Smooth muscle cell (in vitro differentiated cells): ENCODE measurements at regions not wholly inside any gene's neighbourhood (a gene's known extent, or its start where the extent isn't known, plus 50 kb on each side); places are given as distances from the start of the nearest gene placed in this dataset.

Experiments
- DNase-seq: peaks from one replicate; lab custom pipeline; 2025; ENCODE audit not compliant: unreplicated experiment; lab: John Stamatoyannopoulos, UW
- H2AFZ ChIP-seq: fragments of 200-600 bp; sonication (generic); 2 replicates; pipeline ENCODE4 v1.6.0; 2016; ENCODE audit warnings: antibody characterized with exemption, low read depth, mild to moderate bottlenecking
- H3F3A ChIP-seq: fragments of 200-600 bp; sonication (generic); 2 replicates; pipeline ENCODE4 v1.6.0; 2017; ENCODE audit warnings: antibody characterized with exemption, low read depth
- H3K27ac ChIP-seq: fragments of 200-600 bp; sonication (generic); 2 replicates; pipeline ENCODE4 v1.5.1; 2016; ENCODE audit warnings: low read depth, mild to moderate bottlenecking
- H3K27me3 ChIP-seq: fragments of 200-600 bp; sonication (generic); 2 replicates; pipeline ENCODE4 v1.6.1; 2016; ENCODE audit warnings: low read depth, mild to moderate bottlenecking
- H3K36me3 ChIP-seq: fragments of 200-600 bp; sonication (generic); 2 replicates; pipeline ENCODE4 v1.5.1; 2016; ENCODE audit warnings: low read depth
- H3K4me1 ChIP-seq: fragments of 200-600 bp; sonication (generic); 2 replicates; pipeline ENCODE4 v1.5.1; 2016; ENCODE audit warnings: low read depth
- H3K4me2 ChIP-seq: fragments of 200-600 bp; sonication (generic); 2 replicates; pipeline ENCODE4 v1.6.0; 2016; ENCODE audit warnings: mild to moderate bottlenecking
- H3K4me3 ChIP-seq: fragments of 200-600 bp; sonication (generic); 2 replicates; pipeline ENCODE4 v1.5.1; 2016; ENCODE audit warnings: mild to moderate bottlenecking
- H3K79me2 ChIP-seq: fragments of 200-600 bp; sonication (generic); 2 replicates; pipeline ENCODE4 v1.6.0; 2016; ENCODE audit warnings: low read depth, mild to moderate bottlenecking
- H3K9ac ChIP-seq: fragments of 200-600 bp; sonication (generic); 2 replicates; pipeline ENCODE4 v1.6.0; 2016; ENCODE audit warnings: low read depth
- H3K9me3 ChIP-seq: fragments of 200-600 bp; sonication (generic); replicated peaks from 2 replicates; pipeline ENCODE4 v1.5.1; 2016; ENCODE audit warnings: low read depth
- H4K20me1 ChIP-seq: fragments of 200-600 bp; sonication (generic); 2 replicates; pipeline ENCODE4 v1.6.0; 2016; ENCODE audit warnings: low read depth
- WGBS: methylation state at CpG from one replicate; pipeline ENCODE4 v1.1.7; 2016; ENCODE audit warnings: low lambda C conversion rate; 5-methylcytosine and 5-hydroxymethylcytosine counted together
- TF ChIP-seq, protein P1 (sequence below): fragments of 200-600 bp; sonication (generic); IDR thresholded peaks from 2 replicates; pipeline ENCODE4 v1.5.1; 2017; ENCODE audit warnings: borderline replicate concordance, mild to moderate bottlenecking, antibody characterized with exemption; ENCODE audit not compliant: insufficient read depth, poor library complexity, severe bottlenecking

DNA sequence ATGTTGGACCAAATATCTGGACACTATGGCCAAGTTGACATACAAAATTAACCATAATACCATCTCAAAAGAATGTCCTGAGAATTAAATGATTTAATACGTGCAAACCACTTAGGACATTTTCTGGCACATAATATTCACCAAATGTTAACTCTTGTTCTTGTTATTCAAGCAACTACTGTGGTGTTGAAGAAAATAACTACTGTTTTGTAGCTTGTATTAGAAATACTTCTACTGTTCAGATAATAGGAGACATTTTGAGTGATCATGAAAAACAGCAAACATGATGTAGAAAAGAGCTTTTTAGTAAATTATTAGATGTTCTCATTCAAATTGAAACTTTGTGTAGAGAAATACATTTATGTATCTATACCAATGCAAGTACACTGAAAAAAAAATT is 140.7 kb upstream of the SMIM31 start:
- Histone ChIP-seq H3K4me3 (no peak overlapping the region), H3K79me2 (no peaks in the 10 kb centered on the region), H3F3A (no peaks in the 10 kb centered on the region), H3K27me3 (no peaks in the 10 kb centered on the region), H3K36me3 (no peaks in the 10 kb centered on the region), H3K27ac (no peak overlapping the region), H4K20me1 (no peaks in the 10 kb centered on the region), H2AFZ (no peak overlapping the region), H3K4me1 (no peaks in the 10 kb centered on the region), H3K9me3 (no peaks in the 10 kb centered on the region), H3K9ac (no peak overlapping the region), H3K4me2 (no peak overlapping the region)
- no peak for DNase-seq
- TF ChIP-seq, protein P1, sequence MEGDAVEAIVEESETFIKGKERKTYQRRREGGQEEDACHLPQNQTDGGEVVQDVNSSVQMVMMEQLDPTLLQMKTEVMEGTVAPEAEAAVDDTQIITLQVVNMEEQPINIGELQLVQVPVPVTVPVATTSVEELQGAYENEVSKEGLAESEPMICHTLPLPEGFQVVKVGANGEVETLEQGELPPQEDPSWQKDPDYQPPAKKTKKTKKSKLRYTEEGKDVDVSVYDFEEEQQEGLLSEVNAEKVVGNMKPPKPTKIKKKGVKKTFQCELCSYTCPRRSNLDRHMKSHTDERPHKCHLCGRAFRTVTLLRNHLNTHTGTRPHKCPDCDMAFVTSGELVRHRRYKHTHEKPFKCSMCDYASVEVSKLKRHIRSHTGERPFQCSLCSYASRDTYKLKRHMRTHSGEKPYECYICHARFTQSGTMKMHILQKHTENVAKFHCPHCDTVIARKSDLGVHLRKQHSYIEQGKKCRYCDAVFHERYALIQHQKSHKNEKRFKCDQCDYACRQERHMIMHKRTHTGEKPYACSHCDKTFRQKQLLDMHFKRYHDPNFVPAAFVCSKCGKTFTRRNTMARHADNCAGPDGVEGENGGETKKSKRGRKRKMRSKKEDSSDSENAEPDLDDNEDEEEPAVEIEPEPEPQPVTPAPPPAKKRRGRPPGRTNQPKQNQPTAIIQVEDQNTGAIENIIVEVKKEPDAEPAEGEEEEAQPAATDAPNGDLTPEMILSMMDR, result no peak
- WGBS, result 87% methylated on average over 1 of the region's 1 CpG

DNA sequence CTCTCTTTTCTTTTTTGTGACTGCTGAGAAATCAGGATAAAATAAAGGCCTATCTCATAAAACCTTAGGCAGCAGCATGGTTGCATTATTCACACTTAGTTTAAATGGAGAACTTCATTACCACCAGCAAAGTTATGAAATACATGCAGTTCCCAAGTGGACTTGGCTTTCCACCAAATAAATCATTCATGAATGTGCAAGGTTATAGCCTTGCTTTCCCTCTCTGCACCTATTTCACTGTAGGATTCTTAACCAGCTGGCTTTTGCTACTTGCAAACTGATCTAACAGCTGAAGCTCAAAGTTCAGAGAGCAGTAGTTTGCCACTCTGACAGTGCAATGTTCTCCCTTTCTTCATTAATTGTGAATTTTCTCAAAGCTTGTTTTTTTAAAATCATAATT is 140.1 kb upstream of the SMIM31 start:
- no peaks in the 10 kb centered on the region for H3K79me2 ChIP-seq
- no peaks in the 10 kb centered on the region for H3F3A ChIP-seq
- no peaks in the 10 kb centered on the region for H3K9me3 ChIP-seq
- no peaks in the 10 kb centered on the region for H3K36me3 ChIP-seq
- no peak overlapping the region for H3K9ac ChIP-seq
- H3K4me3 ChIP-seq, result no peak overlapping the region
- TF ChIP-seq, protein P1, result no peak
- H3K4me1 ChIP-seq, result no peaks in the 10 kb centered on the region
- H2AFZ ChIP-seq, result no peak overlapping the region
- no peaks in the 10 kb centered on the region for H3K27me3 ChIP-seq
- no peak overlapping the region for H3K4me2 ChIP-seq
- H4K20me1 ChIP-seq, result no peaks in the 10 kb centered on the region
- no peak for DNase-seq
- H3K27ac ChIP-seq, result no peak overlapping the region

DNA sequence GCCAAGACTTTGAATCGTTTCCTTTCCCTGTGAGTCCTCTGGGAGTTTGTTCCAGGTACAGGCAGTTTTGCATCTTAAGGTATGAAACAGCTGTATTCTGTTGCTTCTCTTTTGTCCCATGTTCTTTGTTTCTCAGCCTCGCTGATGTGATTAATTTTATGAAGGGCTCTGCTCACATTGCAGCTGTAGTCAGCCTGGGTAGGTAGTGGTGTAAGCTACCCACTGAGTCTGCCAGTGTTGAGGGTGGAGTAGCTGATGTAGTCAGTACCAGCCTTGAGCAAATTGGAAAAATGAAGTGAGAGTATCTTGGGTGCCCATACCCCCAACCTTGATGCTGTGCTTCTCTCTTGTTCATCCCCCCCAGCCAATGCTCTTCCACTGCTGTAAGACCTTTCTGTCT is 139.6 kb upstream of the SMIM31 start:
- Histone ChIP-seq H3F3A (no peaks in the 10 kb centered on the region), H3K9me3 (no peaks in the 10 kb centered on the region), H4K20me1 (no peaks in the 10 kb centered on the region), H3K4me2 (no peak overlapping the region), H3K4me1 (no peaks in the 10 kb centered on the region), H3K27ac (no peak overlapping the region), H3K27me3 (no peaks in the 10 kb centered on the region), H2AFZ (no peak overlapping the region), H3K79me2 (no peaks in the 10 kb centered on the region), H3K9ac (no peak overlapping the region), H3K36me3 (no peaks in the 10 kb centered on the region), H3K4me3 (no peak overlapping the region)
- 87% methylated on average over 2 of the region's 2 CpGs for WGBS
- no peak for DNase-seq
- TF ChIP-seq, protein P1, result no peak

DNA sequence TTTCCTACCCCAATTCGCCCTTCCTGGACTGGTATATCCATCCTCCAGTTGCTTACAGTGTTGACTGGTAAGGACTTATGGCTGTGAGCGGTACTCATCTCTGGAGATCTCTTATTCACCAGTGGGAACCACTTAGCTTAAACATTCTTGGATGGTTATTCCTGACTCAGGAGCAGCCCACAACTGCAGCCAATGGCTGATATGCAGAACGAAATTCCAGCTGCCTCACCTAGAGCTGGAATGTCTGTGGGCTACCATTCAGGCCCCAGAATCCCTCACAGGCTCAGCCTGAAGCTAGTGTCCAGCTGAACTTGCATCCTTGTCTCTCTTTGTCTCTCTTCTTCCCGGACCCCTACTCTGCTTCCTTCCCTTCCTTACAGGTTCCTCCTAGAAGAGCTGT is 138.9 kb upstream of the SMIM31 start:
- H3F3A ChIP-seq, result no peaks in the 10 kb centered on the region
- TF ChIP-seq, protein P1, result no peak
- no peaks in the 10 kb centered on the region for H3K79me2 ChIP-seq
- no peak overlapping the region for H3K27ac ChIP-seq
- no peaks in the 10 kb centered on the region for H3K9me3 ChIP-seq
- H4K20me1 ChIP-seq, result no peaks in the 10 kb centered on the region
- 69% methylated on average over 4 of the region's 4 CpGs for WGBS
- no peak overlapping the region for H3K9ac ChIP-seq
- no peak overlapping the region for H3K4me2 ChIP-seq
- no peak overlapping the region for H2AFZ ChIP-seq
- no peak for DNase-seq
- H3K4me1 ChIP-seq, result no peaks in the 10 kb centered on the region
- H3K4me3 ChIP-seq, result no peak overlapping the region
- H3K36me3 ChIP-seq, result no peaks in the 10 kb centered on the region
- no peaks in the 10 kb centered on the region for H3K27me3 ChIP-seq
